Trophoblast cell (in vitro differentiated cells and primary cell): ENCODE measurements at regions not wholly inside any gene's neighbourhood (a gene's known extent, or its start where the extent isn't known, plus 50 kb on each side); places are given as distances from the start of the nearest gene placed in this dataset.
A peak's percentile ranks its signal among the peaks of the same experiment; 100 is the strongest.

Experiments
- DNase-seq, 2 donors: peaks; one replicate each; pipeline ENCODE4 v3.0.0-alpha.2; 2016
- H2AFZ ChIP-seq: 2 replicates; pipeline ENCODE4 v1.6.1; 2013; ENCODE audit warnings: low read length, moderate library complexity, mild to moderate bottlenecking; ENCODE audit not compliant: insufficient read depth, poor library complexity
- H2AK5ac ChIP-seq: 2 replicates; pipeline ENCODE4 v1.6.1; 2013; ENCODE audit warnings: mild to moderate bottlenecking, low read length
- H2BK120ac ChIP-seq: 2 replicates; pipeline ENCODE4 v1.6.1; 2013; ENCODE audit warnings: low read length, mild to moderate bottlenecking, moderate library complexity; ENCODE audit not compliant: insufficient read depth, poor library complexity
- H2BK12ac ChIP-seq: 2 replicates; pipeline ENCODE4 v1.6.1; 2013; ENCODE audit warnings: mild to moderate bottlenecking, low read length, moderate library complexity
- H2BK5ac ChIP-seq: 2 replicates; pipeline ENCODE4 v1.6.1; 2013; ENCODE audit warnings: low read length, low read depth, moderate library complexity, mild to moderate bottlenecking; ENCODE audit not compliant: poor library complexity
- H3K14ac ChIP-seq: 2 replicates; pipeline ENCODE4 v1.6.1; 2013; ENCODE audit warnings: mild to moderate bottlenecking, low read length
- H3K18ac ChIP-seq: 2 replicates; pipeline ENCODE4 v1.6.1; 2013; ENCODE audit warnings: mild to moderate bottlenecking, low read length
- H3K23ac ChIP-seq: 2 replicates; pipeline ENCODE4 v1.6.1; 2013; ENCODE audit warnings: low read length
- H3K27ac ChIP-seq: 2 replicates; pipeline ENCODE4 v1.5.1; 2013; ENCODE audit warnings: low read depth, mild to moderate bottlenecking, inconsistent platforms, low read length, moderate library complexity
- H3K27me3 ChIP-seq: 2 replicates; pipeline ENCODE4 v1.6.1; 2013; ENCODE audit warnings: inconsistent platforms, mild to moderate bottlenecking, low read length, moderate library complexity; ENCODE audit not compliant: insufficient read depth
- H3K36me3 ChIP-seq, 2 experiments: 1 replicate in 1 of 2; 2 replicates in 1 of 2; pipeline ENCODE4 v1.6.1; 2013; ENCODE audit warnings: low read length in 2 of 2, mild to moderate bottlenecking in 2 of 2, moderate library complexity in 1 of 2; ENCODE audit not compliant: insufficient read depth in 2 of 2, control insufficient read depth in 1 of 2
- H3K4ac ChIP-seq: 2 replicates; pipeline ENCODE4 v1.6.1; 2013; ENCODE audit warnings: low read depth, mild to moderate bottlenecking, low read length, moderate library complexity
- H3K4me1 ChIP-seq, 2 experiments: 1 replicate in 1 of 2; 2 replicates in 1 of 2; pipeline ENCODE4 v1.6.1; 2013; ENCODE audit warnings: low read length in 2 of 2, mild to moderate bottlenecking in 2 of 2, moderate library complexity in 1 of 2; ENCODE audit not compliant: insufficient read depth in 2 of 2, control insufficient read depth in 1 of 2
- H3K4me2 ChIP-seq: 2 replicates; pipeline ENCODE4 v1.6.1; 2013; ENCODE audit warnings: inconsistent platforms, mild to moderate bottlenecking, low read length, moderate library complexity
- H3K4me3 ChIP-seq: 2 replicates; pipeline ENCODE4 v1.5.1; 2013; ENCODE audit warnings: mild to moderate bottlenecking, low read depth, low read length, inconsistent platforms
- H3K79me1 ChIP-seq: one replicate; pipeline ENCODE4 v1.6.1; 2013; ENCODE audit warnings: low read length
- H3K79me2 ChIP-seq: 2 replicates; pipeline ENCODE4 v1.6.1; 2013; ENCODE audit warnings: low read length, mild to moderate bottlenecking; ENCODE audit not compliant: control insufficient read depth, insufficient read depth, poor library complexity
- H3K9ac ChIP-seq: 2 replicates; pipeline ENCODE4 v1.6.1; 2013; ENCODE audit warnings: mild to moderate bottlenecking, low read length
- H3K9me3 ChIP-seq: 2 replicates; pipeline ENCODE4 v1.6.1; 2013; ENCODE audit warnings: low read depth, mild to moderate bottlenecking, control low read depth, inconsistent platforms, low read length; ENCODE audit not compliant: insufficient read depth
- H4K12ac ChIP-seq: 2 replicates; pipeline ENCODE4 v1.6.1; 2013; ENCODE audit warnings: low read depth, mild to moderate bottlenecking, low read length, moderate library complexity
- H4K8ac ChIP-seq: 2 replicates; pipeline ENCODE4 v1.6.1; 2013; ENCODE audit warnings: low read depth, mild to moderate bottlenecking, low read length, moderate library complexity
- H4K91ac ChIP-seq: one replicate; pipeline ENCODE4 v1.6.1; 2013; ENCODE audit warnings: low read depth, mild to moderate bottlenecking, low read length, moderate library complexity
- WGBS: extraction: QIAGEN DNeasy Blood & Tissue Kit; methylation state at CpG from one replicate; pipeline ENCODE4 v1.1.7; 2013; ENCODE audit warnings: missing lambda C conversion rate; ENCODE audit not compliant: insufficient read length, insufficient coverage; ENCODE audit errors: extremely low coverage; 5-methylcytosine and 5-hydroxymethylcytosine counted together

GRCh38 chr13:85266331-85266730 is 532.9 kb downstream of the SLITRK6 start:
- Histone ChIP-seq H3K4me1 (peaks cover 8 to 11% of the 10 kb centered on the region in 2 experiments), H3K9me3 (no peaks in the 10 kb centered on the region), H3K18ac (peak overlapping the region; percentile 71), H3K36me3 (no peaks in the 10 kb centered on the region), H2AFZ (peak overlapping the region; percentile 48), H2BK12ac (peak overlapping the region; percentile 81), H3K14ac (peak overlapping the region; percentile 53), H4K12ac (no peak overlapping the region), H3K79me2 (no peaks in the 10 kb centered on the region), H4K91ac (peak overlapping the region; percentile 59), H3K4me3 (no peak overlapping the region), H3K27me3 (no peaks in the 10 kb centered on the region), H3K79me1 (peaks cover 9% of the 10 kb centered on the region), H3K9ac (no peak overlapping the region), H4K8ac (peak overlapping the region; percentile 77), H3K4me2 (no peak overlapping the region), H2AK5ac (no peak overlapping the region), H3K4ac (no peak overlapping the region), H2BK5ac (peak overlapping the region; percentile 46), H3K27ac (peak overlapping the region; percentile 64), H2BK120ac (peak overlapping the region; percentile 68), H3K23ac (no peak overlapping the region)
- DNase-seq = no peak
- WGBS = no CpG with 5 or more reads among the region's 1 CpG

DNA sequence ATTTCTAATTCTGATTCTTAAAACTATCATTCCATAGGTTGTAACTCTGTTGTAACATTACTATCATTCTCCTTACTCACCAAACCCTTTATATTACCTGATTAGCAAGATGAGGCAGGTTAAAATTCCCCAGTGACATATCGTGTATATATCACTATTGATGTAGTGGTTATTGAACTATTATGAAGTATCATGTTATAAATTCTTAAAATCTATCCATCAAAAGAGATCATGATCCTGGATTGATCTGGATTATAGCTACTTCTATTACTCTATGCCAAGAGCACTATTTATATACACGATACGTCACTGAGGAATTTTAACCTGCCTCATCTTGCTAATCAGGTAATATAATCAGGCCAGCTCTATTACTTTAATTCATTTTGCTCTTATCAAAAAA is 533.9 kb downstream of the SLITRK6 start:
- no peak overlapping the region for H2BK5ac ChIP-seq
- peaks cover 9% of the 10 kb centered on the region for H3K79me1 ChIP-seq

GRCh38 chr13:85262499-85262898 is 536.7 kb downstream of the SLITRK6 start:
- Histone ChIP-seq H2AK5ac (no peak overlapping the region), H3K4me1 (peaks cover 8 to 11% of the 10 kb centered on the region in 2 experiments), H3K23ac (no peak overlapping the region), H3K18ac (no peak overlapping the region), H3K4ac (no peak overlapping the region), H4K12ac (no peak overlapping the region), H2BK5ac (no peak overlapping the region), H4K91ac (no peak overlapping the region), H3K27me3 (no peaks in the 10 kb centered on the region), H4K8ac (no peak overlapping the region), H3K9me3 (no peaks in the 10 kb centered on the region), H3K4me3 (no peak overlapping the region), H2BK12ac (no peak overlapping the region), H3K36me3 (no peaks in the 10 kb centered on the region), H3K27ac (no peak overlapping the region), H3K79me1 (peaks cover 9% of the 10 kb centered on the region), H3K4me2 (no peak overlapping the region), H3K9ac (no peak overlapping the region), H2BK120ac (no peak overlapping the region), H2AFZ (no peak overlapping the region), H3K14ac (no peak overlapping the region), H3K79me2 (no peaks in the 10 kb centered on the region)
- no CpG with 5 or more reads among the region's 2 CpGs for WGBS
- DNase-seq = no peak

More for the DNA sequence above, 533.9 kb downstream of the SLITRK6 start:
- Histone ChIP-seq H2AFZ (no peak overlapping the region), H3K4me2 (no peak overlapping the region), H3K9me3 (no peaks in the 10 kb centered on the region), H3K27ac (no peak overlapping the region), H3K18ac (no peak overlapping the region), H2BK120ac (no peak overlapping the region), H4K8ac (no peak overlapping the region), H3K23ac (no peak overlapping the region), H3K4me1 (peaks cover 8 to 11% of the 10 kb centered on the region in 2 experiments), H2BK12ac (no peak overlapping the region), H3K36me3 (no peaks in the 10 kb centered on the region), H3K14ac (no peak overlapping the region), H4K91ac (no peak overlapping the region), H4K12ac (no peak overlapping the region), H3K4ac (no peak overlapping the region), H3K9ac (no peak overlapping the region), H2AK5ac (no peak overlapping the region), H3K27me3 (no peaks in the 10 kb centered on the region), H3K79me2 (no peaks in the 10 kb centered on the region), H3K4me3 (no peak overlapping the region)
- no CpG with 5 or more reads among the region's 3 CpGs for WGBS
- no peak for DNase-seq

GRCh38 chr13:85261757-85262346 is 537.4 kb downstream of the SLITRK6 start:
- H3K4me2 ChIP-seq = no peak overlapping the region
- H3K4me1 ChIP-seq = peaks cover 8 to 11% of the 10 kb centered on the region in 2 experiments
- H2AFZ ChIP-seq = no peak overlapping the region
- no peak overlapping the region for H2BK12ac ChIP-seq
- no peak overlapping the region for H2BK5ac ChIP-seq
- peaks cover 9% of the 10 kb centered on the region for H3K79me1 ChIP-seq
- H3K4me3 ChIP-seq = no peak overlapping the region
- H2BK120ac ChIP-seq = no peak overlapping the region
- H3K18ac ChIP-seq = no peak overlapping the region
- no peak overlapping the region for H3K9ac ChIP-seq
- WGBS = no CpG with 5 or more reads among the region's 1 CpG
- H3K9me3 ChIP-seq = no peaks in the 10 kb centered on the region
- H3K27me3 ChIP-seq = no peaks in the 10 kb centered on the region
- H3K23ac ChIP-seq = no peak overlapping the region
- H3K36me3 ChIP-seq = no peaks in the 10 kb centered on the region
- no peak for DNase-seq
- no peak overlapping the region for H3K4ac ChIP-seq
- H4K91ac ChIP-seq = no peak overlapping the region
- no peak overlapping the region for H2AK5ac ChIP-seq
- H3K14ac ChIP-seq = no peak overlapping the region
- H4K8ac ChIP-seq = no peak overlapping the region
- H3K27ac ChIP-seq = no peak overlapping the region
- H3K79me2 ChIP-seq = no peaks in the 10 kb centered on the region
- no peak overlapping the region for H4K12ac ChIP-seq
